ENCODE measurements at regions not wholly inside any gene's neighbourhood (a gene's known extent, or its start where the extent isn't known, plus 50 kb on each side); places are given as distances from the start of the nearest gene placed in this dataset.

DNA sequence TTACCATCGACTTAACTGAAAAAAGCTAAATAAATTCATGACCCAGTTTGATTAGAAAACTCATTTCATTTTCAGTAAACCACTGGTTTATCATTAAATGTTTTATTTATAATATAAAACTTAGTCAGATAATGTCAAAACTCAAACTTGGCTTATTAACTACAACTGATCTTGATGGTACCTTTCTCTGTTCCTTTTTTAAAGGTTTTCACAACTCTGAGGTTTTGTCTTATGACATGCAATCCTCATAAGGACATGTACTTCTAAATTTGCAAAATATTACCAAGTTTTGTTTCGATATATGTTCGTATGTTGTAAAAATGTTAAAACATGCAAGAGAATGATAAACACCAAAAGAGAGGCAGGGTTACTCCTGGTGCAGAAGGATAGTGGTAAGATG is 82.5 kb upstream of the PDE10A start:
- TF ChIP-seq, protein P1, sequence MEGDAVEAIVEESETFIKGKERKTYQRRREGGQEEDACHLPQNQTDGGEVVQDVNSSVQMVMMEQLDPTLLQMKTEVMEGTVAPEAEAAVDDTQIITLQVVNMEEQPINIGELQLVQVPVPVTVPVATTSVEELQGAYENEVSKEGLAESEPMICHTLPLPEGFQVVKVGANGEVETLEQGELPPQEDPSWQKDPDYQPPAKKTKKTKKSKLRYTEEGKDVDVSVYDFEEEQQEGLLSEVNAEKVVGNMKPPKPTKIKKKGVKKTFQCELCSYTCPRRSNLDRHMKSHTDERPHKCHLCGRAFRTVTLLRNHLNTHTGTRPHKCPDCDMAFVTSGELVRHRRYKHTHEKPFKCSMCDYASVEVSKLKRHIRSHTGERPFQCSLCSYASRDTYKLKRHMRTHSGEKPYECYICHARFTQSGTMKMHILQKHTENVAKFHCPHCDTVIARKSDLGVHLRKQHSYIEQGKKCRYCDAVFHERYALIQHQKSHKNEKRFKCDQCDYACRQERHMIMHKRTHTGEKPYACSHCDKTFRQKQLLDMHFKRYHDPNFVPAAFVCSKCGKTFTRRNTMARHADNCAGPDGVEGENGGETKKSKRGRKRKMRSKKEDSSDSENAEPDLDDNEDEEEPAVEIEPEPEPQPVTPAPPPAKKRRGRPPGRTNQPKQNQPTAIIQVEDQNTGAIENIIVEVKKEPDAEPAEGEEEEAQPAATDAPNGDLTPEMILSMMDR (IDR thresholded peaks at IDR 0.05): no peak
- no peak for TF ChIP-seq ZFX (IDR thresholded peaks at IDR 0.05; ENCODE audit: borderline replicate concordance)
